ENCODE measurements at regions not wholly inside any gene's neighbourhood (a gene's known extent, or its start where the extent isn't known, plus 50 kb on each side); places are given as distances from the start of the nearest gene placed in this dataset.

DNA sequence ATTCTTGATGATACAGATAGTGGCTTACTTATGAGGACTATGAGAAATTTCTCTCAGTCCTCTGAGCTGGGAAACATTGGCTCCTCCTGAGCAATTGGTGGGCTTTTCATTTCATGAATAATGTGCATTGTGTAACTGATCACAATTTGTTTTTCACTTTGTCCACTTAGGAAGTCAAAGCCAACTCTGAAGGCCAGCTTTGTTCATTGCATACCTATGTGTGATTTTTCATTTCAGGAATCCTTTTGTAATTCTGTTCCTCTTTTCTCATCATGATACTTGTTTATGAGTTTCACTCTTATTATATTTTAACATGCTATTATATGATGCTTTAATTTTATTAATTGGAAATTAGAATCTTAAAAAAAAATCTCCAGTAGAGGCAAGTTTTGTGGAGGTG is 483.0 kb downstream of the EBF1 start:
- Histone ChIP-seq H3K36me3 (no peaks in the 10 kb centered on the region), H3K9me3 (no peaks in the 10 kb centered on the region), H3K4me1 (peaks cover 5 to 43% (median 10%) of the 10 kb centered on the region in 9 donors), H3K27ac (no peak overlapping the region), H3K4me3 (no peak overlapping the region), H3K27me3 (no peaks in the 10 kb centered on the region)
- DNase-seq (no peak), ATAC-seq (no peak)
- TF ChIP-seq, protein P1, sequence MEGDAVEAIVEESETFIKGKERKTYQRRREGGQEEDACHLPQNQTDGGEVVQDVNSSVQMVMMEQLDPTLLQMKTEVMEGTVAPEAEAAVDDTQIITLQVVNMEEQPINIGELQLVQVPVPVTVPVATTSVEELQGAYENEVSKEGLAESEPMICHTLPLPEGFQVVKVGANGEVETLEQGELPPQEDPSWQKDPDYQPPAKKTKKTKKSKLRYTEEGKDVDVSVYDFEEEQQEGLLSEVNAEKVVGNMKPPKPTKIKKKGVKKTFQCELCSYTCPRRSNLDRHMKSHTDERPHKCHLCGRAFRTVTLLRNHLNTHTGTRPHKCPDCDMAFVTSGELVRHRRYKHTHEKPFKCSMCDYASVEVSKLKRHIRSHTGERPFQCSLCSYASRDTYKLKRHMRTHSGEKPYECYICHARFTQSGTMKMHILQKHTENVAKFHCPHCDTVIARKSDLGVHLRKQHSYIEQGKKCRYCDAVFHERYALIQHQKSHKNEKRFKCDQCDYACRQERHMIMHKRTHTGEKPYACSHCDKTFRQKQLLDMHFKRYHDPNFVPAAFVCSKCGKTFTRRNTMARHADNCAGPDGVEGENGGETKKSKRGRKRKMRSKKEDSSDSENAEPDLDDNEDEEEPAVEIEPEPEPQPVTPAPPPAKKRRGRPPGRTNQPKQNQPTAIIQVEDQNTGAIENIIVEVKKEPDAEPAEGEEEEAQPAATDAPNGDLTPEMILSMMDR (IDR thresholded peaks at IDR 0.05): no peak
- intact Hi-C loops (cut with DNase I): no loop called here

DNA sequence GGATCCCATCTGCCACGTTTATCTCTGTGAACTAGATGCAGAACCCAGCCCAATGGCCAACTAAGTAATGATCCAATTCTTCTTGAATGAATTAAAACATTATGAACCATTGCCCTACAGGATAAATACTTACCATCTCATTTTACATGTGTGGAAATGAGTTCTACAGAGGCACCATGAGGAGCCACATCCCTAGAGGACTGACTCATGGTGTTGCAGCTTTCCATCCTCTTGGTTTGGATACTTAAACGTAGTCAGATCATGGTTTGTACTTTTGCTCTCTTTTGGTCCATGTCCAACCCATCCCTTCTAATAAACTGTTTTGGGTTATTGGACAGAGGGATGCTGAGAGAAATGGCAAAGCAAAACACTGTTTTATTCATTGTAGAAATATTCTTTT is 484.8 kb downstream of the EBF1 start:
- H3K27me3 ChIP-seq: no peaks in the 10 kb centered on the region
- H3K27ac ChIP-seq: no peak overlapping the region
- ATAC-seq (no peak), DNase-seq (no peak)
- no peak overlapping the region for H3K4me3 ChIP-seq
- intact Hi-C loops (cut with DNase I): no loop called here
- no peaks in the 10 kb centered on the region for H3K36me3 ChIP-seq
- 80 to 81% methylated on average over 2 of the region's 2 CpGs for WGBS, 2 donors
- H3K4me1 ChIP-seq: peaks cover 5 to 29% (median 10%) of the 10 kb centered on the region in 9 donors
- TF ChIP-seq, protein P1 (IDR thresholded peaks at IDR 0.05): no peak
- no peaks in the 10 kb centered on the region for H3K9me3 ChIP-seq

DNA sequence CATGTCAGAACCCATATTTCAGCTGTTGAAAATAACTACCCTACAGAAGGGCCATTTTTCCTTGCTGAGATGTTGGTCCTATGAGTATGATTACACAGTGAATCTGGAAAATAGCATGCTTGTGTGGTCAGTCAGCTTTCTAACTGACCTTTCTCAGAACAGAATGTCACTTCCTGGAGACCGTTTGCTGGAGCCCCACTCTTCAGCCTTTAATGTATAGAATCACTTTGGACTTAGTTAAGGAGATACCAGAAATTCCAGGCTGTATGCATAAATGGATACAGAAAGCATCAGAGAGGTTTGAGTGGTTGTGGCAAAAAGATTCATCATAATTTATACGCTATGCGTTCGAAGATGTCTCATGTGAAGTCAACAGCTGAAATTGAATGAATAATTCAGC is 488.1 kb downstream of the EBF1 start:
- Histone ChIP-seq H3K4me3 (no peak overlapping the region), H3K36me3 (no peaks in the 10 kb centered on the region), H3K27ac (no peak overlapping the region), H3K27me3 (no peaks in the 10 kb centered on the region), H3K4me1 (no peaks in the 10 kb centered on the region), H3K9me3 (no peaks in the 10 kb centered on the region)
- TF ChIP-seq, protein P1 (IDR thresholded peaks at IDR 0.05): no peak
- no peak for DNase-seq
- 89% methylated on average over 4 of the region's 4 CpGs for WGBS, 2 donors
- ATAC-seq: no peak
- intact Hi-C loops (cut with DNase I): no loop called here

DNA sequence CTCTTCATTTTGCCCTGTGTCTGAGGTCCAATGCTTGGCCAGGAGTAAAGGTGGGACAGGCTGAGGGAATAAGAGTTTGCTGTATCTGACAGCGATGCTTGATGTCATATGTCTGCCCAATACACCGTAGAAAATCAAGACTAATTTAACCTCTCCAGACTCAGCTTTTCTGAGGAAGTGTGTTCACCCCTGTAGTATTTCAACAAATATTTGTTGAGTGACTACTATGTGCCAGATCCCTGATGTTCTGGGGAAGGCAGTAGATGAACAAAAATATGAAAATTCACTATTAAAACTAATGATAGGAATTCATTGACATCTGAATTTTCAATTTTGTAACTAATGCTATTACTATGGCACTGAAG is 489.7 kb downstream of the EBF1 start:
- ATAC-seq (no peak), DNase-seq (no peak)
- Histone ChIP-seq H3K4me1 (no peaks in the 10 kb centered on the region), H3K27me3 (no peaks in the 10 kb centered on the region), H3K9me3 (no peaks in the 10 kb centered on the region), H3K36me3 (no peaks in the 10 kb centered on the region), H3K4me3 (no peak overlapping the region), H3K27ac (no peak overlapping the region)
- intact Hi-C loops (cut with DNase I): no loop called here
- WGBS, 2 donors: 95 to 97% methylated on average over 2 of the region's 2 CpGs
- TF ChIP-seq, protein P1 (IDR thresholded peaks at IDR 0.05): no peak
